Upper lobe of left lung (tissue), 6 donors: ENCODE measurements at regions not wholly inside any gene's neighbourhood (a gene's known extent, or its start where the extent isn't known, plus 50 kb on each side); places are given as distances from the start of the nearest gene placed in this dataset.

Source experiments
- ATAC-seq, 2 donors: fragments of 200-7000 bp; cut with Tn5 transposase; one replicate each; pipeline ENCODE4 v1.9.1; 2022; ENCODE audit warnings: mild to moderate bottlenecking in 2 of 2, moderate library complexity in 2 of 2; ENCODE audit not compliant: low FRiP score in 2 of 2
- DNase-seq, 2 donors: peaks; one replicate each; pipeline ENCODE4 v3.0.0-alpha.2; 2019 to 2020
- H3K27ac ChIP-seq, 4 donors: fragments of 200-600 bp; sonication (generic); one replicate each; pipeline ENCODE4 v1.5.1; 2016 to 2019
- H3K27me3 ChIP-seq, 4 donors: fragments of 200-600 bp; sonication (generic); one replicate each; pipeline ENCODE4 v1.5.1; 2017 to 2019
- H3K36me3 ChIP-seq, 4 donors: fragments of 200-600 bp; sonication (generic); one replicate each; pipeline ENCODE4 v1.5.1; 2016 to 2019
- H3K4me1 ChIP-seq, 4 donors: fragments of 200-600 bp; sonication (generic); one replicate each; pipeline ENCODE4 v1.5.1; 2018 to 2019
- H3K4me3 ChIP-seq, 4 donors: fragments of 200-600 bp; sonication (generic); one replicate each; pipeline ENCODE4 v1.5.1; 2017 to 2019; ENCODE audit warnings: mild to moderate bottlenecking in 2 of 4, moderate library complexity in 1 of 4
- H3K9me3 ChIP-seq, 4 donors: fragments of 200-600 bp; sonication (generic); one replicate each; pipeline ENCODE4 v1.5.1; 2018 to 2019
- EP300 ChIP-seq, 4 donors: sonication (generic); formaldehyde crosslinking; IDR thresholded peaks; one replicate each; pipeline ENCODE4 v1.5.1; 2017; ENCODE audit warnings: antibody characterized with exemption in 4 of 4, control low read depth in 2 of 4
- POLR2A ChIP-seq, 4 donors: fragments of 450-650 bp; IDR thresholded peaks; one replicate each; pipeline ENCODE4 v1.5.1; 2016 to 2017; ENCODE audit warnings: antibody characterized with exemption in 4 of 4, mild to moderate bottlenecking in 2 of 4
- POLR2AphosphoS5 ChIP-seq, 2 donors: sonication (generic); formaldehyde crosslinking; IDR thresholded peaks; one replicate each; pipeline ENCODE4 v1.5.1; 2017; ENCODE audit warnings: antibody characterized with exemption in 2 of 2
- WGBS, 2 donors: methylation state at CpG; one replicate each; pipeline ENCODE4 v1.1.5; 2017 to 2018; 5-methylcytosine and 5-hydroxymethylcytosine counted together
- TF ChIP-seq, protein P1 (sequence below), 6 experiments: fragments of 450-650 bp in 4 of 6; fragments of 200-600 bp in 2 of 6; sonication (generic) in 2 of 6; IDR thresholded peaks; one replicate each; pipeline ENCODE4 v1.5.1; 2016 to 2019; ENCODE audit warnings: antibody characterized with exemption in 6 of 6
- donor health status: DM: no; HTN: no; CAD: no; lungs with moderate emphysema.
- donor health status: DM: no; HTN: yes; CAD: no; lungs with severe emphysema.

GRCh38 chr2:239776436-239777005 lies 248.6 kb downstream of the NDUFA10 start:
- no peak for ATAC-seq
- H3K27ac ChIP-seq = no peak overlapping the region
- no peaks in the 10 kb centered on the region for H3K27me3 ChIP-seq
- H3K36me3 ChIP-seq = no peaks in the 10 kb centered on the region
- no peaks in the 10 kb centered on the region for H3K4me1 ChIP-seq
- TF ChIP-seq EP300 (IDR thresholded peaks at IDR 0.05) = no peak
- TF ChIP-seq POLR2AphosphoS5 (IDR thresholded peaks at IDR 0.05) = no peak
- TF ChIP-seq, protein P1, sequence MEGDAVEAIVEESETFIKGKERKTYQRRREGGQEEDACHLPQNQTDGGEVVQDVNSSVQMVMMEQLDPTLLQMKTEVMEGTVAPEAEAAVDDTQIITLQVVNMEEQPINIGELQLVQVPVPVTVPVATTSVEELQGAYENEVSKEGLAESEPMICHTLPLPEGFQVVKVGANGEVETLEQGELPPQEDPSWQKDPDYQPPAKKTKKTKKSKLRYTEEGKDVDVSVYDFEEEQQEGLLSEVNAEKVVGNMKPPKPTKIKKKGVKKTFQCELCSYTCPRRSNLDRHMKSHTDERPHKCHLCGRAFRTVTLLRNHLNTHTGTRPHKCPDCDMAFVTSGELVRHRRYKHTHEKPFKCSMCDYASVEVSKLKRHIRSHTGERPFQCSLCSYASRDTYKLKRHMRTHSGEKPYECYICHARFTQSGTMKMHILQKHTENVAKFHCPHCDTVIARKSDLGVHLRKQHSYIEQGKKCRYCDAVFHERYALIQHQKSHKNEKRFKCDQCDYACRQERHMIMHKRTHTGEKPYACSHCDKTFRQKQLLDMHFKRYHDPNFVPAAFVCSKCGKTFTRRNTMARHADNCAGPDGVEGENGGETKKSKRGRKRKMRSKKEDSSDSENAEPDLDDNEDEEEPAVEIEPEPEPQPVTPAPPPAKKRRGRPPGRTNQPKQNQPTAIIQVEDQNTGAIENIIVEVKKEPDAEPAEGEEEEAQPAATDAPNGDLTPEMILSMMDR (IDR thresholded peaks at IDR 0.05) = no peak
- TF ChIP-seq POLR2A (IDR thresholded peaks at IDR 0.05) = no peak
- DNase-seq = peak in 1 of 2 donors; percentile 11
- WGBS, 2 donors = 65 to 72% methylated on average over 19 of the region's 19 CpGs
- peaks cover 0 to 8% (median 4%) of the 10 kb centered on the region in 4 donors for H3K9me3 ChIP-seq
- no peak overlapping the region for H3K4me3 ChIP-seq

- H3K4me1 ChIP-seq = no peaks in the 10 kb centered on the region
- no peak for ATAC-seq
- no peaks in the 10 kb centered on the region for H3K36me3 ChIP-seq
- TF ChIP-seq, protein P1 (IDR thresholded peaks at IDR 0.05) = no peak
- TF ChIP-seq POLR2AphosphoS5 (IDR thresholded peaks at IDR 0.05) = no peak
- no peak for TF ChIP-seq POLR2A (IDR thresholded peaks at IDR 0.05)
- no peak for TF ChIP-seq EP300 (IDR thresholded peaks at IDR 0.05)
- H3K27me3 ChIP-seq = no peaks in the 10 kb centered on the region
- H3K4me3 ChIP-seq = no peak overlapping the region
- H3K27ac ChIP-seq = no peak overlapping the region
- peaks cover 0 to 14% (median 10%) of the 10 kb centered on the region in 4 donors for H3K9me3 ChIP-seq
- 72 to 73% methylated on average over 21 of the region's 21 CpGs for WGBS, 2 donors
- DNase-seq = peak in 1 of 2 donors; percentile 44
Measured at GRCh38 chr2:239775623-239776435, 249.3 kb downstream of the NDUFA10 start.

- peak in 1 of 2 donors; percentile 14 for DNase-seq
- H3K36me3 ChIP-seq = no peaks in the 10 kb centered on the region
- no peak overlapping the region for H3K4me3 ChIP-seq
- no peak for ATAC-seq
- 83% methylated on average over 17 of the region's 17 CpGs for WGBS, 2 donors
- TF ChIP-seq EP300 (IDR thresholded peaks at IDR 0.05) = no peak
- TF ChIP-seq POLR2A (IDR thresholded peaks at IDR 0.05) = no peak
- TF ChIP-seq, protein P1 (IDR thresholded peaks at IDR 0.05) = no peak
- TF ChIP-seq POLR2AphosphoS5 (IDR thresholded peaks at IDR 0.05) = no peak
- peaks cover 0 to 14% (median 10%) of the 10 kb centered on the region in 4 donors for H3K9me3 ChIP-seq
- H3K27me3 ChIP-seq = no peaks in the 10 kb centered on the region
- H3K4me1 ChIP-seq = no peaks in the 10 kb centered on the region
- no peak overlapping the region for H3K27ac ChIP-seq
Measured at GRCh38 chr2:239774933-239775622, 250.1 kb downstream of the NDUFA10 start.

DNA sequence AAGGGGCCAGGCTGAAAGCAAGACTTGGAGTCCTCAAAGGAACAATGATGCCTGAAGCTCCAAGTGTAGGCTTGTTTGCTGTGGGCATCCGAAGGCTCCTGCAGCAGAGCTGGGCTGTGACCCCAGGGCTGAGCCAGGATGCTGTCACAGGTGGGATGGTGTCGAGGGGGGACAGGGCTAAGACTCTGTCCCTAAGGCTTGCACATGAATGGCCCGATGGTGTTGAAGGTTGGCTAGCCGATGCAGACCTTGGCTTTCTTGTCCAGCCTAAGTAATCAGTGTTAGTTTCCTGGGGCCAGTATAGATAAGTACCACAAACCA lies 251.0 kb downstream of the NDUFA10 start:
- no peaks in the 10 kb centered on the region for H3K27me3 ChIP-seq
- DNase-seq (peak in 1 of 2 donors; percentile 9), ATAC-seq (no peak)
- WGBS, 2 donors = 77 to 81% methylated on average over 4 of the region's 4 CpGs
- H3K36me3 ChIP-seq = no peaks in the 10 kb centered on the region
- H3K9me3 ChIP-seq = peaks cover 0 to 14% (median 10%) of the 10 kb centered on the region in 4 donors
- no peak overlapping the region for H3K4me3 ChIP-seq
- no peaks in the 10 kb centered on the region for H3K4me1 ChIP-seq
- no peak overlapping the region for H3K27ac ChIP-seq
- TF ChIP-seq EP300 (IDR thresholded peaks at IDR 0.05) (no peak), POLR2A (IDR thresholded peaks at IDR 0.05) (no peak), POLR2AphosphoS5 (IDR thresholded peaks at IDR 0.05) (no peak)
- TF ChIP-seq, protein P1 (IDR thresholded peaks at IDR 0.05) = no peak
